ENCODE measurements at regions not wholly inside any gene's neighbourhood (a gene's known extent, or its start where the extent isn't known, plus 50 kb on each side); places are given as distances from the start of the nearest gene placed in this dataset.

GRCh38 chr22:48434156-48434867 lies 1393.4 kb downstream of the BRD1 start:
- Histone ChIP-seq H3K9ac (ENCODE audit: insufficient read length) (no peak overlapping the region), H3K36me3 (ENCODE audit: insufficient read depth, low read length) (no peaks in the 10 kb centered on the region), H3K9me3 (ENCODE audit: low read depth, low read length) (no peaks in the 10 kb centered on the region), H3K4me3 (no peak overlapping the region), H3K27ac (no peak overlapping the region)
- TF ChIP-seq POLR2AphosphoS5 (IDR thresholded peaks at IDR 0.05; ENCODE audit: borderline replicate concordance, low read depth, low read length) (no peak), FOXP2 (optimal IDR thresholded peaks at IDR 0.05; ENCODE audit: control extremely low read depth, extremely low read length, insufficient read depth) (no peak), EZH2 (IDR thresholded peaks at IDR 0.05) (no peak)
- DNase-seq (ENCODE audit: low read depth, low spot score) = no peak

GRCh38 chr22:48433647-48434046 lies 1394.0 kb downstream of the BRD1 start:
- no peak for TF ChIP-seq POLR2AphosphoS5 (IDR thresholded peaks at IDR 0.05; ENCODE audit: borderline replicate concordance, low read depth, low read length)
- no peak for TF ChIP-seq EZH2 (IDR thresholded peaks at IDR 0.05)
- no peak for TF ChIP-seq FOXP2 (optimal IDR thresholded peaks at IDR 0.05; ENCODE audit: control extremely low read depth, extremely low read length, insufficient read depth)
- no peak overlapping the region for H3K9ac ChIP-seq (ENCODE audit: insufficient read length)
- no peak for DNase-seq (ENCODE audit: low read depth, low spot score)
- no peaks in the 10 kb centered on the region for H3K36me3 ChIP-seq (ENCODE audit: insufficient read depth, low read length)
- H3K27ac ChIP-seq = no peak overlapping the region
- H3K9me3 ChIP-seq (ENCODE audit: low read depth, low read length) = no peaks in the 10 kb centered on the region
- H3K4me3 ChIP-seq = no peak overlapping the region

- TF ChIP-seq FOXP2 (optimal IDR thresholded peaks at IDR 0.05; ENCODE audit: control extremely low read depth, extremely low read length, insufficient read depth) = no peak
- TF ChIP-seq EZH2 (IDR thresholded peaks at IDR 0.05) = no peak
- no peak for TF ChIP-seq POLR2AphosphoS5 (IDR thresholded peaks at IDR 0.05; ENCODE audit: borderline replicate concordance, low read depth, low read length)
- Histone ChIP-seq H3K36me3 (ENCODE audit: insufficient read depth, low read length) (no peaks in the 10 kb centered on the region), H3K27ac (no peak overlapping the region), H3K4me3 (no peak overlapping the region), H3K9ac (ENCODE audit: insufficient read length) (no peak overlapping the region), H3K9me3 (ENCODE audit: low read depth, low read length) (no peaks in the 10 kb centered on the region)
- DNase-seq (ENCODE audit: low read depth, low spot score) = no peak
Measured at GRCh38 chr22:48432781-48433518, 1394.7 kb downstream of the BRD1 start.

GRCh38 chr22:48431536-48432315 lies 1395.9 kb downstream of the BRD1 start:
- no peaks in the 10 kb centered on the region for H3K9me3 ChIP-seq (ENCODE audit: low read depth, low read length)
- no peak for DNase-seq (ENCODE audit: low read depth, low spot score)

GRCh38 chr22:48431014-48431413 lies 1396.7 kb downstream of the BRD1 start:
- Histone ChIP-seq H3K4me3 (no peak overlapping the region), H3K9me3 (ENCODE audit: low read depth, low read length) (no peaks in the 10 kb centered on the region), H3K27ac (no peak overlapping the region), H3K36me3 (ENCODE audit: insufficient read depth, low read length) (no peaks in the 10 kb centered on the region), H3K9ac (ENCODE audit: insufficient read length) (no peak overlapping the region)
- no peak for DNase-seq (ENCODE audit: low read depth, low spot score)
- TF ChIP-seq EZH2 (IDR thresholded peaks at IDR 0.05) (no peak), POLR2AphosphoS5 (IDR thresholded peaks at IDR 0.05; ENCODE audit: borderline replicate concordance, low read depth, low read length) (no peak), FOXP2 (optimal IDR thresholded peaks at IDR 0.05; ENCODE audit: control extremely low read depth, extremely low read length, insufficient read depth) (no peak)

More at GRCh38 chr22:48431536-48432315, 1395.9 kb downstream of the BRD1 start:
- TF ChIP-seq FOXP2 (optimal IDR thresholded peaks at IDR 0.05; ENCODE audit: control extremely low read depth, extremely low read length, insufficient read depth) (no peak), POLR2AphosphoS5 (IDR thresholded peaks at IDR 0.05; ENCODE audit: borderline replicate concordance, low read depth, low read length) (no peak), EZH2 (IDR thresholded peaks at IDR 0.05) (no peak)
- H3K4me3 ChIP-seq = no peak overlapping the region
- no peak overlapping the region for H3K27ac ChIP-seq
- H3K36me3 ChIP-seq (ENCODE audit: insufficient read depth, low read length) = no peaks in the 10 kb centered on the region
- H3K9ac ChIP-seq (ENCODE audit: insufficient read length) = no peak overlapping the region

GRCh38 chr22:48429446-48430020 lies 1398.1 kb downstream of the BRD1 start:
- no peaks in the 10 kb centered on the region for H3K9me3 ChIP-seq (ENCODE audit: low read depth, low read length)
- no peak overlapping the region for H3K27ac ChIP-seq
- H3K9ac ChIP-seq (ENCODE audit: insufficient read length) = no peak overlapping the region
- TF ChIP-seq EZH2 (IDR thresholded peaks at IDR 0.05) (no peak), FOXP2 (optimal IDR thresholded peaks at IDR 0.05; ENCODE audit: control extremely low read depth, extremely low read length, insufficient read depth) (no peak), POLR2AphosphoS5 (IDR thresholded peaks at IDR 0.05; ENCODE audit: borderline replicate concordance, low read depth, low read length) (no peak)
- no peak overlapping the region for H3K4me3 ChIP-seq
- no peak for DNase-seq (ENCODE audit: low read depth, low spot score)
- H3K36me3 ChIP-seq (ENCODE audit: insufficient read depth, low read length) = no peaks in the 10 kb centered on the region

- H3K4me3 ChIP-seq = no peak overlapping the region
- H3K9me3 ChIP-seq (ENCODE audit: low read depth, low read length) = no peaks in the 10 kb centered on the region
- H3K27ac ChIP-seq = no peak overlapping the region
- H3K36me3 ChIP-seq (ENCODE audit: insufficient read depth, low read length) = no peaks in the 10 kb centered on the region
- no peak for TF ChIP-seq EZH2 (IDR thresholded peaks at IDR 0.05)
- TF ChIP-seq POLR2AphosphoS5 (IDR thresholded peaks at IDR 0.05; ENCODE audit: borderline replicate concordance, low read depth, low read length) = no peak
- TF ChIP-seq FOXP2 (optimal IDR thresholded peaks at IDR 0.05; ENCODE audit: control extremely low read depth, extremely low read length, insufficient read depth) = no peak
- no peak for DNase-seq (ENCODE audit: low read depth, low spot score)
- H3K9ac ChIP-seq (ENCODE audit: insufficient read length) = no peak overlapping the region
Measured at GRCh38 chr22:48428631-48429371, 1398.9 kb downstream of the BRD1 start.
